ENCODE measurements at regions not wholly inside any gene's neighbourhood (a gene's known extent, or its start where the extent isn't known, plus 50 kb on each side); places are given as distances from the start of the nearest gene placed in this dataset.
"Not testable (repeated sequence)": the region's sequence is repeated elsewhere in the genome, so short reads cannot be mapped to it uniquely, and the experiment has no call there.

- intact Hi-C loops (cut with micrococcal nuclease), result no loop called here
Observed at GRCh38 chr2:175621821-175622220, 380.2 kb downstream of the LNPK start.

- intact Hi-C loops (cut with micrococcal nuclease), result no loop called here
Observed at GRCh38 chr2:175620106-175620505, 382.0 kb downstream of the LNPK start.

- intact Hi-C loops (cut with micrococcal nuclease), result no loop called here
Observed at GRCh38 chr2:175619179-175620045, 382.7 kb downstream of the LNPK start.

- intact Hi-C loops (cut with micrococcal nuclease), result no loop called here
Observed at GRCh38 chr2:175612280-175612679, 389.8 kb downstream of the LNPK start.

GRCh38 chr2:175606010-175606841, 395.8 kb downstream of the LNPK start:
- intact Hi-C loops (cut with micrococcal nuclease), result no loop called here

- intact Hi-C loops (cut with micrococcal nuclease), result no loop called here
Observed at GRCh38 chr2:175605640-175606009, 396.4 kb downstream of the LNPK start.

- intact Hi-C loops (cut with micrococcal nuclease), result no loop called here
Observed at GRCh38 chr2:175601969-175602368, 400.1 kb downstream of the LNPK start.

- intact Hi-C loops (cut with micrococcal nuclease), result no loop called here
Observed at GRCh38 chr2:175599966-175600831, 401.9 kb downstream of the LNPK start.

GRCh38 chr2:175597286-175597685, 404.8 kb downstream of the LNPK start:
- intact Hi-C loops (cut with micrococcal nuclease), result no loop called here

- intact Hi-C loops (cut with micrococcal nuclease), result no loop called here
Observed at GRCh38 chr2:175595139-175595538, 406.9 kb downstream of the LNPK start.

- intact Hi-C loops (cut with micrococcal nuclease), result not testable (repeated sequence)
Observed at GRCh38 chr2:175593686-175594525, 408.2 kb downstream of the LNPK start.

- intact Hi-C loops (cut with micrococcal nuclease), result not testable (repeated sequence)
Observed at GRCh38 chr2:175588213-175588612, 406.7 kb upstream of the ATP5MC3 start.

GRCh38 chr2:175585496-175585895, 404.0 kb upstream of the ATP5MC3 start:
- intact Hi-C loops (cut with micrococcal nuclease), result no loop called here

- intact Hi-C loops (cut with micrococcal nuclease), result no loop called here
Observed at GRCh38 chr2:175580652-175581051, 399.1 kb upstream of the ATP5MC3 start.

- intact Hi-C loops (cut with micrococcal nuclease), result no loop called here
Observed at GRCh38 chr2:175579646-175580045, 398.1 kb upstream of the ATP5MC3 start.

GRCh38 chr2:175577368-175577970, 396.0 kb upstream of the ATP5MC3 start:
- intact Hi-C loops (cut with micrococcal nuclease), result no loop called here

- intact Hi-C loops (cut with micrococcal nuclease), result no loop called here
Observed at GRCh38 chr2:175576875-175577274, 395.4 kb upstream of the ATP5MC3 start.

- intact Hi-C loops (cut with micrococcal nuclease), result no loop called here
Observed at GRCh38 chr2:175576270-175576669, 394.8 kb upstream of the ATP5MC3 start.

GRCh38 chr2:175575346-175576258, 394.1 kb upstream of the ATP5MC3 start:
- intact Hi-C loops (cut with micrococcal nuclease), result no loop called here

Measured in T-helper 1 cell treated with Interleukin-12 subunit alpha and Interleukin-12 subunit beta and Interleukin-4 antibody, amounts not matched to agents 30 ng/mL and 1 ng/mL, for 36 hours (primary cell).